ENCODE measurements at regions not wholly inside any gene's neighbourhood (a gene's known extent, or its start where the extent isn't known, plus 50 kb on each side); places are given as distances from the start of the nearest gene placed in this dataset.

DNA sequence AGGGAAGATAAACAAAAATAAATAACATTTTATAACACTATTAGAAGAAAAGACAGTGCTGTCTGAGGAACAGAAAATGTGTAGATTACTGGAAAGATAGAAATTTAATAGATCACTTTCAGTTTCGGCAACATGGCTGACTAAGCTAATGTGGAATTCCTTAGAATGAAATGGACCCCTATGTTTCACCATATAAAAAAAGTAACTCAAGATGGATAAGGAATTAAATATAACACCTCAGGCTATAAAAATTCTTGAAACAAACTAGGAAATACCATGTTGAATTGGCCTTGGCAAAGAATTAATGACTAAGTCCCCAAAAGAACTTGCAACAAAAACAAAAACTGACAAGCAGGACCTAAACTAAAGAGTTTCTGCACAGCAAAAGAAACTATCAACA is 558.3 kb downstream of the CHSY3 start:
- Histone ChIP-seq H2AFZ (ENCODE audit: low read depth, low read length) (no peak overlapping the region), H3K4me2 (ENCODE audit: insufficient read depth, low read length) (no peak overlapping the region), H3K79me2 (ENCODE audit: control insufficient read depth, insufficient read depth, low read length) (no peaks in the 10 kb centered on the region), H4K20me1 (replicated peaks; ENCODE audit: control insufficient read depth, insufficient read depth, low read length) (no peaks in the 10 kb centered on the region), H3K4me3 (no peak overlapping the region), H3K9me3 (replicated peaks; ENCODE audit: control insufficient read depth, insufficient read depth, low read depth, low read length) (no peaks in the 10 kb centered on the region; the same call in none of the 2 replicates), H3K9ac (ENCODE audit: insufficient read depth in 1 of 2, low read depth in 2 of 2, low read length in 2 of 2) (no peak overlapping the region), H3K27ac (ENCODE audit: extremely low read depth, low read depth, low read length) (no peak overlapping the region), H3K4me1 (replicated peaks in 1 of 2; ENCODE audit: control insufficient read depth in 2 of 2, insufficient read depth in 2 of 2, low read length in 2 of 2) (no peaks in the 10 kb centered on the region), H3K27me3 (ENCODE audit: control insufficient read depth in 2 of 2, insufficient read depth in 2 of 2, low read length in 2 of 2) (no peaks in the 10 kb centered on the region), H3K36me3 (ENCODE audit: control insufficient read depth, insufficient read depth, low read length) (no peaks in the 10 kb centered on the region), H3K9me1 (ENCODE audit: control insufficient read depth, insufficient read depth, low read length) (no peaks in the 10 kb centered on the region)
- TF ChIP-seq HMG20A (CRISPR knock-in tag; conservative IDR thresholded peaks at IDR 0.05) (no peak), RBBP5 (IDR thresholded peaks at IDR 0.05; ENCODE audit: borderline replicate concordance, insufficient read depth, low read length, poor library complexity, severe bottlenecking) (no peak), FOXJ3 (CRISPR knock-in tag; IDR thresholded peaks at IDR 0.05) (no peak), MED1 (CRISPR knock-in tag; IDR thresholded peaks at IDR 0.05; ENCODE audit: borderline replicate concordance) (no peak), KDM2B (CRISPR knock-in tag; IDR thresholded peaks at IDR 0.05) (no peak), PHF21A (IDR thresholded peaks at IDR 0.05; ENCODE audit: borderline replicate concordance, low read depth) (no peak)
- TF ChIP-seq, protein P1, sequence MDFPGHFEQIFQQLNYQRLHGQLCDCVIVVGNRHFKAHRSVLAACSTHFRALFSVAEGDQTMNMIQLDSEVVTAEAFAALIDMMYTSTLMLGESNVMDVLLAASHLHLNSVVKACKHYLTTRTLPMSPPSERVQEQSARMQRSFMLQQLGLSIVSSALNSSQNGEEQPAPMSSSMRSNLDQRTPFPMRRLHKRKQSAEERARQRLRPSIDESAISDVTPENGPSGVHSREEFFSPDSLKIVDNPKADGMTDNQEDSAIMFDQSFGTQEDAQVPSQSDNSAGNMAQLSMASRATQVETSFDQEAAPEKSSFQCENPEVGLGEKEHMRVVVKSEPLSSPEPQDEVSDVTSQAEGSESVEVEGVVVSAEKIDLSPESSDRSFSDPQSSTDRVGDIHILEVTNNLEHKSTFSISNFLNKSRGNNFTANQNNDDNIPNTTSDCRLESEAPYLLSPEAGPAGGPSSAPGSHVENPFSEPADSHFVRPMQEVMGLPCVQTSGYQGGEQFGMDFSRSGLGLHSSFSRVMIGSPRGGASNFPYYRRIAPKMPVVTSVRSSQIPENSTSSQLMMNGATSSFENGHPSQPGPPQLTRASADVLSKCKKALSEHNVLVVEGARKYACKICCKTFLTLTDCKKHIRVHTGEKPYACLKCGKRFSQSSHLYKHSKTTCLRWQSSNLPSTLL (IDR thresholded peaks at IDR 0.05): no peak
- FAIRE-seq (no peak), ATAC-seq (no peak), DNase-seq (ENCODE audit: extremely low read depth in 1 of 4, low spot score in 3 of 4) (no peak)
- BruUV-seq (replicated peaks): no TSS peak
- POLR2A ChIA-PET: no interaction called here
- WGBS (ENCODE audit: insufficient coverage, low coverage, missing lambda C conversion rate): 0% methylated on average over 1 of the region's 1 CpG
- in situ Hi-C loops (cut with MboI) (no loop called here), intact Hi-C loops (cut with micrococcal nuclease) (no loop called here)
- CTCF ChIA-PET (ENCODE audit: low intra/inter-chr PET ratio): no interaction called here
